ENCODE measurements at regions not wholly inside any gene's neighbourhood (a gene's known extent, or its start where the extent isn't known, plus 50 kb on each side); places are given as distances from the start of the nearest gene placed in this dataset.

GRCh38 chr1:166691476-166691875, 147.8 kb upstream of the POGK start:
- TF ChIP-seq CTCF (IDR thresholded peaks at IDR 0.05) (no peak), POLR2A (IDR thresholded peaks at IDR 0.05) (no peak)

Measured in Peyer's patch (tissue), 4 donors.